Activated gamma-delta T cell treated with Interleukin-2 at 50 U/mL for 16 hours (primary cell): ENCODE measurements at regions not wholly inside any gene's neighbourhood (a gene's known extent, or its start where the extent isn't known, plus 50 kb on each side); places are given as distances from the start of the nearest gene placed in this dataset.
"Not testable (repeated sequence)": the region's sequence is repeated elsewhere in the genome, so short reads cannot be mapped to it uniquely, and the experiment has no call there.

ENCODE experiments used
- DNase-seq: peaks from one replicate; pipeline ENCODE4 v3.0.0-alpha.2; 2020

- DNase-seq, result no peak
These were observed 155.5 kb upstream of the NUDT12 start for GRCh38 chr5:103718108-103718507.

GRCh38 chr5:103708601-103709000 is 146.0 kb upstream of the NUDT12 start:
- DNase-seq, result no peak

GRCh38 chr5:103706939-103707682 is 144.5 kb upstream of the NUDT12 start:
- DNase-seq, result no peak

- no peak for DNase-seq
These were observed 141.0 kb upstream of the NUDT12 start for GRCh38 chr5:103703617-103704016.

GRCh38 chr5:103693517-103693916 is 130.9 kb upstream of the NUDT12 start:
- DNase-seq, result no peak

GRCh38 chr5:103690676-103691075 is 128.1 kb upstream of the NUDT12 start:
- no peak for DNase-seq

GRCh38 chr5:103679873-103680272 is 117.3 kb upstream of the NUDT12 start:
- DNase-seq, result no peak

GRCh38 chr5:103676198-103676597 is 113.6 kb upstream of the NUDT12 start:
- DNase-seq, result not testable (repeated sequence)

GRCh38 chr5:103674739-103675138 is 112.2 kb upstream of the NUDT12 start:
- no peak for DNase-seq

- no peak for DNase-seq
These were observed 111.7 kb upstream of the NUDT12 start for GRCh38 chr5:103674251-103674650.

GRCh38 chr5:103669615-103670014 is 107.0 kb upstream of the NUDT12 start:
- DNase-seq, result no peak

- no peak for DNase-seq
These were observed 105.7 kb upstream of the NUDT12 start for GRCh38 chr5:103668281-103668680.

- DNase-seq, result no peak
These were observed 104.5 kb upstream of the NUDT12 start for GRCh38 chr5:103667068-103667467.

- no peak for DNase-seq
These were observed 94.7 kb upstream of the NUDT12 start for GRCh38 chr5:103657301-103657700.

- no peak for DNase-seq
These were observed 85.5 kb upstream of the NUDT12 start for GRCh38 chr5:103648086-103648485.

- DNase-seq, result no peak
These were observed 84.4 kb upstream of the NUDT12 start for GRCh38 chr5:103646698-103647614.

GRCh38 chr5:103645816-103646215 is 83.2 kb upstream of the NUDT12 start:
- DNase-seq, result no peak

- no peak for DNase-seq
These were observed 76.4 kb upstream of the NUDT12 start for GRCh38 chr5:103638979-103639378.

- no peak for DNase-seq
These were observed 62.1 kb upstream of the NUDT12 start for GRCh38 chr5:103624675-103625074.

- no peak for DNase-seq
These were observed 61.5 kb upstream of the NUDT12 start for GRCh38 chr5:103624035-103624480.

GRCh38 chr5:103623425-103623824 is 60.8 kb upstream of the NUDT12 start:
- no peak for DNase-seq

GRCh38 chr5:103621548-103621930 is 59.0 kb upstream of the NUDT12 start:
- no peak for DNase-seq

GRCh38 chr5:103620851-103621547 is 58.4 kb upstream of the NUDT12 start:
- no peak for DNase-seq
